HUES6 (cell line): ENCODE measurements at regions not wholly inside any gene's neighbourhood (a gene's known extent, or its start where the extent isn't known, plus 50 kb on each side); places are given as distances from the start of the nearest gene placed in this dataset.

ENCODE experiments used
- H3K27ac ChIP-seq: 2 replicates; pipeline ENCODE4 v1.7.0; 2013; ENCODE audit warnings: low read depth, mild to moderate bottlenecking, low read length, inconsistent platforms
- H3K27me3 ChIP-seq: 2 replicates; pipeline ENCODE4 v1.6.1; 2013; ENCODE audit warnings: low read length; ENCODE audit not compliant: control insufficient read depth, insufficient read depth
- H3K36me3 ChIP-seq: 2 replicates; pipeline ENCODE4 v1.6.1; 2013; ENCODE audit warnings: low read length; ENCODE audit not compliant: control insufficient read depth, insufficient read depth
- H3K4me1 ChIP-seq: 2 replicates; pipeline ENCODE4 v1.6.1; 2013; ENCODE audit warnings: low read length; ENCODE audit not compliant: control insufficient read depth, insufficient read depth
- H3K4me3 ChIP-seq: 2 replicates; pipeline ENCODE4 v1.5.1; 2013; ENCODE audit warnings: low read depth, low read length
- H3K9ac ChIP-seq: one replicate; pipeline ENCODE4 v1.6.1; 2013; ENCODE audit warnings: mild to moderate bottlenecking, low read length
- H3K9me3 ChIP-seq: 2 replicates; pipeline ENCODE4 v1.6.1; 2013; ENCODE audit warnings: low read depth, low read length; ENCODE audit not compliant: control insufficient read depth, insufficient read depth

DNA sequence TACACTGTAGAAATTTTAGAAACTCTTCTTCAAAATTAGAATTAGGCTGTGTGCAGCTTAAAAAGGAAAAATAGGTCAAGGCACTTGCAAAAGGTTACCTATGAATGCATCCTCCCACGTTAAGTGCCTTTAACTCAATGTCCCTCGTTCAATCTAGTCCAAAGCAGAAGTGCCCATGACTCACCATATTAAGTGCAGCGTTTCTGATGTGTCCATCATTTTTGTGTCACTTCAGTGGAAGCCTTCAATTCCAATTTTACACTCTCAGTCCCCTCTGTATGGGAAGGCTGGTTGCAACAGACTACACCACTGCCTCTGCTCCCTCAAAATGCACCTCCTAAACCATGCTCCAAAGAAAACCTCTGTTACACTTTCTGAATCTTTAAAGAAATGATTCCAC lies 53.4 kb downstream of the FOXB1 start:
- H3K9me3 ChIP-seq: peaks cover 18% of the 10 kb centered on the region
- H3K27ac ChIP-seq: no peak overlapping the region
- H3K9ac ChIP-seq: no peak overlapping the region
- no peaks in the 10 kb centered on the region for H3K36me3 ChIP-seq
- no peaks in the 10 kb centered on the region for H3K27me3 ChIP-seq
- no peaks in the 10 kb centered on the region for H3K4me1 ChIP-seq
- H3K4me3 ChIP-seq: no peak overlapping the region

- peaks cover 23% of the 10 kb centered on the region for H3K9me3 ChIP-seq
- H3K27ac ChIP-seq: no peak overlapping the region
- no peaks in the 10 kb centered on the region for H3K27me3 ChIP-seq
- H3K9ac ChIP-seq: no peak overlapping the region
- H3K36me3 ChIP-seq: no peaks in the 10 kb centered on the region
- H3K4me1 ChIP-seq: no peaks in the 10 kb centered on the region
- no peak overlapping the region for H3K4me3 ChIP-seq
Measured at GRCh38 chr15:60059186-60059585, 55.1 kb downstream of the FOXB1 start.

GRCh38 chr15:60061758-60062157 lies 57.6 kb downstream of the FOXB1 start:
- Histone ChIP-seq H3K4me3 (no peak overlapping the region), H3K27ac (no peak overlapping the region), H3K9ac (no peak overlapping the region), H3K9me3 (peaks cover 23% of the 10 kb centered on the region), H3K27me3 (no peaks in the 10 kb centered on the region), H3K4me1 (no peaks in the 10 kb centered on the region), H3K36me3 (no peaks in the 10 kb centered on the region)

GRCh38 chr15:60062826-60063225 lies 58.7 kb downstream of the FOXB1 start:
- H3K9ac ChIP-seq: no peak overlapping the region
- H3K4me1 ChIP-seq: no peaks in the 10 kb centered on the region
- no peaks in the 10 kb centered on the region for H3K36me3 ChIP-seq
- H3K9me3 ChIP-seq: peaks cover 23% of the 10 kb centered on the region
- H3K27me3 ChIP-seq: no peaks in the 10 kb centered on the region
- H3K27ac ChIP-seq: no peak overlapping the region
- H3K4me3 ChIP-seq: no peak overlapping the region

- H3K4me3 ChIP-seq: no peak overlapping the region
- H3K9ac ChIP-seq: no peak overlapping the region
- H3K9me3 ChIP-seq: peaks cover 19% of the 10 kb centered on the region
- H3K27me3 ChIP-seq: no peaks in the 10 kb centered on the region
- H3K4me1 ChIP-seq: peaks cover 2% of the 10 kb centered on the region; the same call in 1 of the 2 replicates
- H3K36me3 ChIP-seq: no peaks in the 10 kb centered on the region
- no peak overlapping the region for H3K27ac ChIP-seq
Measured at GRCh38 chr15:60065951-60066350, 61.8 kb downstream of the FOXB1 start.

DNA sequence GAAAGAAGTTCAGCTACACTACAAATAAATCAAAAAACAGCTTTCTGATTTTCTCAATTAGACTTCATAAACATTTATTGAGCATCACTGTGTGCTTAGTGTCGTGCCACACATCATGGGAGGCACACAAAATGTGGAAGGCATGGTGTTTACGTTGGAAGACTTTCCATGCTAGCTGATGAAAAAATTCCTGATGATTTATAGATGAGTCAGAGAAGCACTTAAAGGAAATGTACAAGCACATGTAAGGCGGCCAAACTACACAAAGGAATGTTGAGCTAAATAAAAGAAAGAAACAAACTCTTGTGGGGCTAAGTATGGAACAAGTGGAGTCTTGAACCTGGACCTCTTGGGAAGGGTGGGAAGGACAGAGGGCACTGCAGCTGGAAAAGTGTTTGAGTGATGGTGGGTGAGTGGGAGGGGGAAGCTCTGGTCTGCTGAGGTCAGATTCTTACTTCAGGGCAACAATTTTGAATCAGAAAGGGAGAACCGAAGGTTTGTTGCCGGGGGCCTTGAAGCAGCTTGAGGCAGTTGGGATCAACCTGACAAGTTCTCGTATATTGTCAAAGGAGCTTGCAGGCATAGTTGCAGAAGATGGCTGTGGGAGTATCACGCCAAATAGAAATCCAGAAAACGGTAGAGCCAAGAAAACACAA lies 66.9 kb downstream of the FOXB1 start:
- Histone ChIP-seq H3K36me3 (no peaks in the 10 kb centered on the region), H3K27me3 (no peaks in the 10 kb centered on the region), H3K4me3 (no peak overlapping the region), H3K27ac (no peak overlapping the region), H3K9ac (no peak overlapping the region), H3K4me1 (peaks cover 20% of the 10 kb centered on the region), H3K9me3 (peaks cover 7% of the 10 kb centered on the region)

DNA sequence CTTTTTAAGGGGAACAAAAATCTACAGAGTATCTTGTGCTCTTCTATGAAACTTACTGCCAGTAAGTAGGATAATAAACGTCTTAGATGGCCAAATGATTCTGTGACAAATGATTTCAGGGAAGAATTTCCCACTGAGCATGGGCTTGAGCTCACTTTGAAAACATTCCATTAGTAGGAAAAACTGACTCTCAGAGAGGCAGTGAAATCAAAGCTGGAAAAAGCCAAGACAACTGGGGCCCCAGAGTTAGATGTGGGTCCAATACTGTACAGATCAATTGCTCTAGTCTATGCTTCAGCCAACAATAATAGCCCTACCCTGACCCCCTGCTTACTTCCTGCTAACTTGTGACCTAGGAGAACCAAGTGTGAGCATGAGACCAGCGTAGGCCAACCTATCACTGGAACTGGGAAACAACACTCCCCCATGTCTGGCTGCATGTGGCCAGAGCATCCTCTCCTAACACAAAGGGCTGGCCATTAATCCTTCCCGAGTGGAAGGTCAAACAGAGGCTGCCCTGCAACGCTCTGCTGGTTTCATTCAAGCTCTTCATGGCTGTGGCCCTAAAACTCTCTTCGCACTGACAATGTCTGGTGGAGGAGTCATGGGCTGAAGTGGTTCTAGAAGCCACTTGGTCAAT lies 68.8 kb downstream of the FOXB1 start:
- Histone ChIP-seq H3K36me3 (no peaks in the 10 kb centered on the region), H3K27me3 (no peaks in the 10 kb centered on the region), H3K9ac (no peak overlapping the region), H3K27ac (no peak overlapping the region), H3K4me1 (peaks cover 39% of the 10 kb centered on the region), H3K9me3 (peaks cover 7% of the 10 kb centered on the region), H3K4me3 (no peak overlapping the region)

DNA sequence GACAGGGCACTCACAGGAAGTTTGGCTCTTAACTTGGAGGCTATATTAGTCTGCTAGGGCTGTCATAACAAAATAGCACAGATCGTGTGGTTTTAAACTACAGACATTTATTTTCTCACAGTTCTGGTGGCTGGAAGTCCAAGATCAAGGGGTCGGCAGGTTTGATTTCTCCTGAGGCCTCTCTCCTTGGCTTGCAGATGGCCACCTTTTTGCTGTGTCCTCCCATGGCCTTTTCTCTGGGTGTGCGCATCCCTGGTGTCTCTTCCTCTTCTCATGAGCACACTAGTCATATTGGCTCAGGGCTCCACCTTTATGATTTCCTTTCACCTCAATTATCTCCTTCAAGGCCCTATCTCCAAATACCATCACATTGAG lies 69.3 kb downstream of the FOXB1 start:
- peaks cover 7% of the 10 kb centered on the region for H3K9me3 ChIP-seq
- no peak overlapping the region for H3K4me3 ChIP-seq
- H3K9ac ChIP-seq: no peak overlapping the region
- peaks cover 42% of the 10 kb centered on the region for H3K4me1 ChIP-seq
- H3K27ac ChIP-seq: no peak overlapping the region
- H3K27me3 ChIP-seq: no peaks in the 10 kb centered on the region
- no peaks in the 10 kb centered on the region for H3K36me3 ChIP-seq

DNA sequence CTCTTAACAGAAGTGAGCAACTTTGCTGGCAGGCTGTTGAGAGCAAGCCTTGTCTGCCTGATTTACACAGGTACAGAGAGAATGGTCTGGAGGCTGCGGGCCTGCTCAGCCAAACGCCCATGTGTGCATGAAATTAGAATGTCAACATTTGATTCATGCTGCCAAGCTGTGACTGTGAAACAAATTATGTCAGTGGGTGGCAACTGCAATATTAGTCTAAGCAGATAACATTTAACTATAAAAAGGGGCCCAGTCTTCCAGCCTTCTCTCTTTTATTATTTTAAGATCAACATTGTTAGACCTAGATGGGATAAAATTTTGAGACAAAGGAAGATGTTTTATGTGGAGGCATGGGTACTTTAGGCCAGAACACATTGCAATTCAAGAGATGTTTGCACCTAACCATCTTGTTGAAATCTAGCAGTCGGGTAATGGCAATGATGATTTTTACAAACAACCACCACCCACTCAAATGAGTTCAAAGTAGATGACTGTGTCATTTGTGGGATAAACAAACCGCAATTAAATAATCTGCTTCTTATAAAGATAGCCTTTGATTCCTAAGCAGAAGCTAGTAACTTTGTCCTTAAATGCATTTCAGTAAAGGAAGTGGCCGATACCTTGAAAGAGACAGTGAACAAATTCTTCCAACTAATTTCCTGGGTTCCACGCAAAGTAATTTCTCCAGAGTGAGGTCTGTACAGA lies 70.2 kb downstream of the FOXB1 start:
- Histone ChIP-seq H3K27me3 (no peaks in the 10 kb centered on the region), H3K4me1 (peaks cover 48% of the 10 kb centered on the region), H3K9me3 (peaks cover 7% of the 10 kb centered on the region), H3K4me3 (no peak overlapping the region), H3K9ac (no peak overlapping the region), H3K36me3 (no peaks in the 10 kb centered on the region), H3K27ac (no peak overlapping the region)

DNA sequence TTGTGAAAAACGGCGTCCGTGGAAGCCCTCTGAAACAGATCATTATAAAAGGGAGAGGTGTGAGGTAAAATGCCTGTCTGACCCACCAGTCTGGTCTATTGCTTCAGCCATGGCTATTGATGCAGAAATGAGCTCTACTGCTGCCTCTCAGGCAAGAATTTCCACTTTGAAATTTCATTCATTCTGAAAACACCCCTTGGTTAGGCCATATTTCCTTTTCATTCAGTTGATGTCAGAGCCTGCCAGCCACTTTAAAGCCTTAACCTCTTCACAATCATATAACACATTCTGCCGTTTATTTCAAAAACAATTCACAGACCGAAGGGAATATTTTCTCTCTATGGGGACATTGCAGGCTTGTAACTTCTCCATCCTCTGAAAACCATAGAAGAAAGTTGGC lies 71.9 kb downstream of the FOXB1 start:
- no peaks in the 10 kb centered on the region for H3K36me3 ChIP-seq
- H3K27ac ChIP-seq: no peak overlapping the region
- H3K4me1 ChIP-seq: peaks cover 45% of the 10 kb centered on the region
- H3K27me3 ChIP-seq: no peaks in the 10 kb centered on the region
- peaks cover 7% of the 10 kb centered on the region for H3K9me3 ChIP-seq
- H3K4me3 ChIP-seq: no peak overlapping the region
- no peak overlapping the region for H3K9ac ChIP-seq

DNA sequence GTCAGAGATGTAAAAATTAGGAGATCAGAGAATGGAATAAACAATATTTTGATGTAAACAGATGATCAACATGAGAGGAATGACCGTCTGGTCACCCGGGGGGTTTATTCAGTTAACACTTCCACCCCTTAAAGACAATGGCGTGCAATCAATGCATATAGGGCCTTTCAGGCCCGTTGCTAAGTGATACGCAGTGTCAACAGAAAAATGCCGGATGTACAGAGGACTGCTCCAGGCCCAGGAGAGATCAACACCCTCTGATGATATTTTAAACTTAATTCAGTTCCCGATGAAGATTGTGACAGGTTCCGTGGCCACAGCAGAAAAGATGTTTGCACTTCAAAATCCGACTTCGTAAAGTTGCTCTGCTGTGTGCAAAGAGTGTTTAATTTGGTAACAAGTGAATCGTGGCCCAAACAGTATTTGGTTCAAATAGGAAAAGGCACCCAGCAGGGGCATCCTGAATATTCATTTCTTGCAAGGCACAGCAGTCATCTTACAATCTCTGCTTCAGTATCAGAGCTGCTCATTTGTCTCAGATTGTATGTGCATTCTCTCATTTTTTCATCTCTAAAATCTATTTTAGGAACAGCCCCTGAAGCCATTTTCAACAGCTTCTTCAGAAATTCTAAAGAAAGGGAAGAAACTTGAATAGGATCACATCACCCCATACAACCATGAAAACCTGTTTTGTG lies 72.6 kb downstream of the FOXB1 start:
- no peak overlapping the region for H3K4me3 ChIP-seq
- no peaks in the 10 kb centered on the region for H3K36me3 ChIP-seq
- no peak overlapping the region for H3K9ac ChIP-seq

More for the DNA sequence above, 72.6 kb downstream of the FOXB1 start:
- Histone ChIP-seq H3K9me3 (peaks cover 7% of the 10 kb centered on the region), H3K4me1 (peaks cover 43% of the 10 kb centered on the region), H3K27ac (no peak overlapping the region; the same call in 1 of the 2 replicates), H3K27me3 (no peaks in the 10 kb centered on the region)
